Suppressor macrophage treated with lipopolysaccharide for 4 hours (primary cell): ENCODE measurements at regions not wholly inside any gene's neighbourhood (a gene's known extent, or its start where the extent isn't known, plus 50 kb on each side); places are given as distances from the start of the nearest gene placed in this dataset.
"Not testable (repeated sequence)": the region's sequence is repeated elsewhere in the genome, so short reads cannot be mapped to it uniquely, and the experiment has no call there.

Experiments used
- DNase-seq: peaks from one replicate; pipeline ENCODE4 v3.0.0-alpha.2; 2020

DNA sequence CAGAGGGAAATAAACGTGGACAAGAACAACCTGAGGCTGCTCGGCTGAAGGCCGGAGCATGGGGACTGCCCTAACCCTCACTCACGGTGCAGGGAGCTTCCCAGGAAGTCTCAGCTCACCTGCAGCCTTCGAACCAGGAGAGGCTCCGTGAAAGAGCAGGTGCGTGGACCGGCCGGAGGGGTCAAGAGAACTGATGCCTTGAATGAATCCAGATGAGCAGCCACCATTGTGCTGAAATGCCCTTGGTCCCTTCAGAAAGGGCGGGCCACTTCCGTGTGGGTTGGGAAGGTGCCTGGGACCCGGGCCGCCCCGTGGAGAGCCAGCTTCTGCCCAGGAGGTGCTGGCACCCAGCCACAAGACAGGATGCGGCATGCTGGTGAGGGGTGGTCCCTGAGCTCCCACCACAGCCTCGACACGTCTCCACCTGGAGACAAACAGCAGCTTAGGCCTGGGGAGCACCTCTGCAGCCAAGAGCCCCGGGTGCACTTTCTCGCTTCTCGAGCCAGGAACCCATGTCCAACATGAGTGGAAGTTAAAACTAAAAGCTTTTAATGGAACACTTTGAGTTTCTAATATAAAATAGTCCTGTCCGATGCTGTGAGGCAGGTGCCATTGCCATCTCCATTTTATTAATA, 83.5 kb downstream of the TTLL2 start:
- no peak for DNase-seq

DNA sequence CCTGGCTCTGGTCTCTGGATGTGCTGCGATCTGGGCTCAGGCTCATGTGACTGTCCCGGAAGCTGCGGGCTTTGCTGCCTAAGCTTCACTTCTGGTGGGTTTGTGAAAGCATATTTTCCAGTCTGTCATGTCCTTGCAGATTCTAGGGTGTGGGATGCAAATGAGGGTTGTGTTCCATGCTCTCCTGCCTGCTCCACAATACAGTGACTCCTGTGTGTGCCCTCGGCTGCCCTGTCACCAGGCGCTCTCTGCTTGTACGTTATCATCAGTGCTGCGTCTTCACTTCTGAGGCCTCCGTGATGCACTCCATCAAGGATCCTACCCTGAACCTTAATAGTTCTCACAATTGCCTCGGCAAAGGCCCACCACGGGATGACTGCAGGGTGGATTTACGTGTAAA, 84.2 kb downstream of the TTLL2 start:
- no peak for DNase-seq

DNA sequence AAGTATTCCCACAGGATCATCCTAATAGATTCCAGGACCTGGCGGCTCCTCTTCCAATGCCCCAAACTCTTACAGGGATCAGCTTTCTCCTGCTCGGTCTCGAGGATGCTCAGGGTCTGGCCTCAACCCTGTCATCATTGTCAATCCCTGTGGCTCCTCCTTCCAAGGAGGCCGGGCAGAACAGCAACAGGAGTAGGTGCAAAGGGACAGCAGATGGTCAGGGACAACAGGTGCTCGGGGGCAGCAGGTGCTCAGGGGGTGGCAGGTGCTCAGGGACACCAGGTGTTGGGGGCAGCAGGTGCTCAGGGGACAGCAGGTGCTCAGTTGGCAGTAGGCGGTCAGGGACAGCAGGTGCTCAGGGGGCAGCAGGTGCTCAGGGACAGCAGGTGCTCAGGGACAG, 84.8 kb downstream of the TTLL2 start:
- no peak for DNase-seq

DNA sequence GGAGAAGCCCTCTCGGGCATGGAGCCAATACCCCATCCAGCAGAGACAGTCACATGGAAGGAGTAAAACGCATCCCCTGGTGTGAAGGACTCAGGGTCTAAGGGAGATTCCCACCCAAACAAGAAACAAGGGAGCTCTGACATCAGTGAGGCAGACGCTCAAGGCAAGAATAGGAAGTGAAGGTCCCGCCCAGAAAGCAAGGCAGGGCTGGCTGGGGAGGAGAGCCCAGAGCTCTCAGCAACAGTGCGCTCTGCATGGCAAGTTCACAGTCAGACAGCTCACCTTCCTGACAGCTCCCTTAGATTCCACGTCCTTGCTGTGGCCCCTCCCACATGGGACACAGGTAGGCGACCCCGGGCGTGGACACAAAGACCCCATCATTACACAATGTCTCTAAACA, 85.6 kb downstream of the TTLL2 start:
- no peak for DNase-seq

DNA sequence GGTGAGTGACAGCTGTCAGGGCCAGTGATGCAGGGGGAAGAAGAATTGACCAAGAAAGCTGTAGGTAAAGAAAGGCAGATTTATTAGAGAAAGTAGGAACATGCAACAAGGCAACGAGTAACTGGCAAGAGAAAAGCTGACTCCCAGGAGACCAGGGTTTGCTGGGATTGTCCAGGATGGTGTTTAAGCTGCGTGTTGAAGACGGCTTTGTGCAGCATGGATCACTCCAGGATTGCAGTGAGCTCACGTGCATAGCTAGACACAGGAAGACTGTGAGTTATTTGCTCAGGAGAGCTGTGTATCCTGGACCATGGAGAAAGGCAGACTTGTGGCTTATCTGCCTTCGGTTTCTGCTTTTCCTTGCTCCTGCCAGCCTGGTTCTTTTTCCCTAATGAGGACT, 87.6 kb downstream of the TTLL2 start:
- no peak for DNase-seq

DNA sequence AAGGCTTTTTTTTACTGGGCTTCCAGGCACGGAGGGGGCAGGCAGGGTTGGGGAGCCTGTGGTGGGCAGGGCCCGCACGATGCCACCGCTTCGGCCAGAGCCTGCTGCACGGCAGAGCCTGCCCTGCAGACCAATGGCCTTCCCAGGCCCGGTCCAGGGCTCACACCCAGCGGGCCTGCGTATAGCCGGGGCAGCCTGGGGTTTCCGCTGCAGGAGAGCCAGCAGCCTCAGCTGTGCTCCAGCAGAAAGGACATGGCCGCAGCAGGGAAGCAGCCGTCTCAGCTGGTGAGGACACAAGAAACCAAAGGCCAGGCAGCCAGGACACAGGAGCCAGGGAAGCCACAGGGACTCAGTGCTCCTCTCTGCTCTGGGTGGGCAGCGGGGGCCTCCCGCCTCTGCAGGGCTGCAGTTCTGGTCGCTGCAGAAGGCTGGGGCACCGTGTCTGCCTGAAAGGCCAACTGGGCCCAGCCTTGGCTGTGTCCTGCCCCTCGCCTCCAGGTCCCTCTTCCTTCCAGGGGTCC, 90.6 kb downstream of the TTLL2 start:
- DNase-seq: no peak

DNA sequence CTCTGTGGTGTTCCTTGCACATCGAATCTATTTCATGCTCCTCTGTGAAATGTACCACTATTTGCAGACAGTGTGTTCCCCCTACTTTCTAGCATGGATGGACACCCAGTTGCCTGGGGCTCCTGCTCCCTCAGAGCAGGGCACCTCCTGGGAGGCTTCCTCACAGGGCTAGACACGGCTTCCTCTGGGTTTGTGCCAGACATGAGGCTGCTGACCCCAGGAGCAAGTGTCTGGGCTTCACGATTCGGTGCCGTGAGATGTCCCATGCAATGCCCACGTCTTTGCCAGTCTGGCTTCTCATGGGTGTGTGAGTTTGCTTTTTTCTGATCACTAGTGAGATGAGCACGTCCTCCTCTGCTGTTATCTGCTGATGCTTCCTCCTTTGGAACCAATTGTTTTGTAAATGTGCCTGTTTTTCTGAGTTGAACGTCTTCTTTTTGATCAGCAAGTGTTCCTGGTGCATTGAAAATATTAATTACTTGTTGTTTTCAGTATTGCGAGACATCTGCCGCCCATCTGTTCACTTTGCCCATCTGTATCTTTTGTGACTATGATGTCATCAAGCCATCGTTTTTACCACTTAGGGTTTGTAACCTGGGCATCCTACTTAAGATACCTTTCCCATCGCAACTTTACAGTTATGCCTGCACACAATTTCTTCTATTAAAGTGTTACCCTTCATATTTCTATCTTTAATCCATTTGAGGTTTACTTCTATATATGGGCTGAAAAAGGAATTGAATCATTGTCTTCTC, 92.0 kb downstream of the TTLL2 start:
- DNase-seq: no peak

DNA sequence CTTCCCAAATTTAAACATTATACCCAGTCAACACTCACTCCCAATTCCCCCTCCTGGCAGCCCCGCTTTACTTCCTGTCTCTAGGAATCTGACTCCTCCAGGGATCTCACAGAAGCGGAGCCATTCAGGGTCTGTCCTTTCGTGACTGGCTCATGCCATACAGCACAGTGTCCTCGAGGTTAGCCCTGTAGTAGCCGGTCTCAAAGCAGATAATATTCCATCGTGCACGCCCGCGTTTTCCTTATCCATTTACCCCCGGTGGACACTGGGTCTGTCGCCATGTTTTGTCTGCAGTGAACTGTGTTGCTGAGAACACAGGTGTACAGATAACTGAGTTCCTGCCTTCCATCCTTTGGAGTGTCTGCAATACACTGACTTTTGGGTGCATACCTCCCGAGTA, 95.3 kb downstream of the TTLL2 start:
- DNase-seq: no peak

DNA sequence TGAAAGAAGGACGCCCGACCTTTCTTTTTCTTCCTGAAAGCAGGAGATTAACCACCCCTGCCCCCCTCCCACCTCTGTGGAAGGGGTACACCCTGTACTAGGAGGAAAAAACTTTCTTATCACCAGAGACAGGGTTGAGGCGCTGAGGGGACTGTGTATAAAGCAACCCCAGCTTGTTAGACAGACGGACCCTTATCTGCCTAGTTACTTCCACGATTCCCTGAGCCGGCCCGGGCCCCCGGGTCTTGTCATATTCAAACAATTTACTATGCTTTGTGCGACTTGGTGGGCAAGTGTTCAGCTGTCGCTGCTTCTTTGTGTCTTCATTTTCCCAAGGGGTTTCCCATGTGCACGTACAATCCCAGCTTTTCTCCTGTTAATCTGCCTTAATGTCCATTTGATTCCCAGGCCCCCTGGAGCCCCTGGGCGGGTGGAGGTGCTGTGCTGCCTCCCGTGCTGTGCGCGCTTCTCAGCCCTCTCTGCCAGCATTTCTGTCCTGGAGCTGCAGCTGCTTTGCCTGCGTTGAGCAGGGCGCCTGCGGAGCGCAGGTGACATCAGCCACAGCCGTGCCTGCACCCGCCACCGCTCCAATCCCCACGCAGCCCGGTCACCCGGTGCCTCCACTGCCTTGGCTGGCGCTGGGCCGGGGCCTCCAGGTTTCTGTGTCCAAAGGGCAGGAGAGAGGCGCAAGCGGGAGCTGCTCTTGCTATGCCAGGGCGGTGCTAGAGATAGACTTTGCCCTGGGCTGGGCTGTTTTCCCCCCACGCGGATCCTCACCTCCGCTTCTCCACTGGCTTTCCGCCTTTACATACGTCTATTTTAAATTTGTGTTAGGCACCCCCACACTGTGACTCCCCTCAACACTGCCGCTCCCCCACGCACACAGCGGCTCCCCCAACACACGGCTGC, 96.2 kb downstream of the TTLL2 start:
- DNase-seq: no peak

DNA sequence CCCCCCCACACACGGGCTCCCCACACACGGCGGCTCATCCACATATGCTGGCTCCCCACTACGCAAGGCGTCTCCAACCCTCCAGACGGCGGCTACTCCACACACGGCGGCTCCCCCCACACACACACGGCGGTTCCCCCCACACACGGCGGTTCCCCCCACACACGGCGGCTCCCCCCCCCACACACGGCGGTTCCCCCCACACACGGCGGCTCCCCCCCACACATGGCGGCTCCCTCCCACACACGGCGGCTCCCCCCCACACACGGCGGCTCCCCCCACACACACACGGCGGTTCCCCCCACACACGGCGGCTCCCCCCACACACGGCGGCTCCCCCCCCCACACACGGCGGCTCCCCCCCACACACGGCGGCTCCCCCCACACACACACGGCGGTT, 97.1 kb downstream of the TTLL2 start:
- not testable (repeated sequence) for DNase-seq

DNA sequence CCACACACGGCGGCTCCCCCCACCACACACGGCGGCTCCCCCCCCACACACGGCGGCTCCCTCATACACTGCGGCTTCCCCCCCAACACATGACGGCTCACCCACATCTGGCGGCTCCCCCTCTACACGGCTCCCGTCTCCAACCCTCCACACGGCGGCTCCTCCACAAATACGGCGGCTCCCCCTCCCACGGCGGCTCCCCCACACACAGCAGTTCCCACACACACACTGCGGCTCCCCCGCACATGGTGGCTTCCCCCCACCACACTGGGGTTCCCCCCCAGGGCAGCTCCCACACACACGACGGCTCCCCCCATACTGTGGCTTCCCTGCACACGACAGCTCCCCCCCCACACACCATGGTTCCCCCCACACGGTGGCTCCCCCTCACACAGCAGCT, 98.0 kb downstream of the TTLL2 start:
- DNase-seq: no peak

DNA sequence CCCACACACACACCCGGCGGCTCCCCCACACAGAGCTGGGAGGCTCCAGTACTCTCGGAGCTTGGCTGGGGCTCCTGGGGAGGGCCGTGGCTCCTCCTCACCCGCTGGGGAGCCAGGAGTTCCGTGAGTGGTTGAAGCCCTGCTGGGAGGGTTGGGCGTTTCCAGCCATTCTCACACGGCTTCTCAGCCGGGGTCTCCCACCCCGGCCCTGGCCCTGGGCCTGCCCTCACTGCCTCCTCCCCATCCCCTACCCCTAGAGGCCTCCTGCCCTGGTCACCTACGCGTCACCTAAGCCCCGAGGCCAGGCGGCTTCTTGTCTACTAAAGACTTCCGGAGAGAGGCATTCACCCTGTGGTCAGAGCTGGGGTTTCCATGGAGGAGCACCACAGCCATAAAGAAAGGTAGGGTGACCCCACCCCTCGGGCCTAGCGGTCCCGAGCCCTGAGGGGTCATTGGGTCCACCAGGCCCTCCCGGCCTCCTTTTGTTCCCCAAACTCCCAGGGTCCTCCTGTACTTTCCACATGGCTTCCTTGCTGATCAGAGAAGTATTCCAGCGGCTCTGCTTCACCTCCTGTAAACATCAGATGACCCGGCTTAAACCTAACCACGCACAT, 99.3 kb downstream of the TTLL2 start:
- DNase-seq: no peak

DNA sequence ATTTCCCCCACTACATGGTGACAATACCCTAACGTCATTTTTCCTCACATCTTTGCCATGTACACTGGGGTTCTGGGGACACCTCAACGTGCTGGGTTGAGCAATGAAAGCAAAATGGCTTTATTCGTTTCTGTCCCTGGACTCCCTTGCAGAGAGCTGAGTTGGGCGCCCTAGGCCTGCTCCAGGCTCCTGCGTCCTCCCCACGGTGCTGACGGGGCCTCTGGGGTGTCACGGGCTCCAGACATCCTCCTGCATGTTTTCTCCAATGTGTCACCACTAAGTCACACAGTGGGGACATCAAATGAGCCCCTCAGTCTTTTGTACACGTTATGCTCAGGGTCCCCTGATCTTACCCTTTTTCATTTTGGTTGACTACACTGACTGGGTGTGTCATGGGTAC, 99.8 kb downstream of the TTLL2 start:
- no peak for DNase-seq

DNA sequence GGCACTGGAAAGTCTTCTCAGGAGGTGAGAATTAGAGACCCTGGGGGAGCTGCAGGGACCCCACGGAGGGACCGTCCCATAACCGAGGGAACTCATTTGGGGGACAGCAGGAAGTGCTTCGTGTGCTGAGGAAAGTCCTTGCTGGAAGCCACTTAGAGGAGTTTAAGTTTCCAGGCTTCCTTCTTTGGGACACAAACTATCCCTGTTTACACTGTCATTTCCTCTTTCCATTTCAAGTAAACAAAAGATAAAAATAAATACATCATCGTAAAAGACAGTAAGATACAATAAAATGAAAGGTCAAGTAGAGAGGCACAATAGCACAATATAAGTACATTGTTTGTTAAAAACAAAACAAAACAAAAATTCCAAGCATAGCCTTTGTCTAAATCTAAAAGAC, 101.2 kb downstream of the TTLL2 start:
- no peak for DNase-seq

DNA sequence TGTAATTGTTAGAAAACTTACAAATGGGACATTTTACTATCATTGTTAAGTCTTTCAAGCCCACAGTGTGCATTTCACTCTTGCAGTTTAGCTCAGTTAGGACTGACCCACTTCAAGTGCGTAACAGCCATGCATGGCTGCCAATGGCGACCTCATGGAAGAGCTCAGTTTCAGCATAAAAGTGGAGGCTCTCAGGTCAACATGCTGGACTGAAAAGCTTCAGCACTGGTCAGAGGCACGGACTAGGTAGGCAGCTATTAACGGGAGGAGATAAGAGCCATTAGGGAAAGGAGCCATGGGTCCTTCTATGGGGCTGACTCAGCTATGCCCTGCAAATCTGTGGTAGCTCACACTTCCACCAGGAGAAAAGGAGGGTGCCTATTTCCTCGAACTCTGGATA, 101.8 kb downstream of the TTLL2 start:
- DNase-seq: no peak

DNA sequence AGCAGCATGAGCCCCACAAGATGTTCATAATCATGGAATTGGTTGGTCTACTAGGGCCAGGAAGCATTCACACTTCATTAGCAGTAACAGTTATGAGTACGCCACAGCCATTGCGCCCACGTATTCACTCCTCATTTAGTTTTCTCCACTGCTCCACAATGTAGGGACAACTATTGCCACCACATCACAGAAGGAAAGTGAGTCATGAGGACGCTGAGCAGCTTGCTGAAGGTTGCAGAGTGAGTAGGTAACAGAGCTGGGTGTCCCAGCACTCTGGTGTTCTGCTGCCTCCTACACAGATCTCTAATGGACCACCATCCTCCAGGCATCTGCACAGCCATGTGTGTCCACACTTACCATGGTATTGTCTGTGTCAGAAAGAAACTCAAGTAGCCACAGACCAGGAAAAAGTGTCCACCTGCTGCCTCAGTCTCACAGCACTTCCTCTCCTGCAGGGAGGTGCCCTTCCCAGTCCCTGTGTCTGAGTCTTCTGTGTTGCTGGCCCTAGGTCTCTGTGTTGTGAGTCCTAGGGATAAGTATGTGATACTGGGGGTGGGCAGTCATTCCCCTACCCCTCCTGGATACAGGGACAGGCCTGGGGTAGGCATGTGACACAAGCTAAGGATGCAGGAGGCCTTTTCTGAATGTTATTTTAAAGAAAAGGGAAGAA, 103.9 kb downstream of the TTLL2 start:
- DNase-seq: no peak

DNA sequence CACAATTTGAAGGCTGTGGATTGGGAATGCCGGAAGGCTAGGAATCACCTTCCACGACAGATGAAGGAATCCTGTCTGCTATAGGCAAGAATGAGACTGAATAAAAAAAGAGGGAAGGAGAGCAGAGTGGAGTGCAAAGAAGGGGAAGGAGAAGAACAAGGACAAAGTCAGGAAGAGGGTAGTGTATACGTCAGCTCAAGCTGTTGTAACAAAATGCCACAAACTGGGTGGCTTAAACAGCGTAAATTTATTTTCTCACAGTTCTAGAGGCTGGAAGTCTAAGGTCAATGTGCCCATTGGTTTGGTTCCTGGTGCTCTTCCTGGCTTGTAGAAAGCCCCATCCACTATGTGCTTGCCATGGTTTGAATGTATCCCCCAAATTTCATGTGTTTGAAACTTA, 104.5 kb downstream of the TTLL2 start:
- no peak for DNase-seq

DNA sequence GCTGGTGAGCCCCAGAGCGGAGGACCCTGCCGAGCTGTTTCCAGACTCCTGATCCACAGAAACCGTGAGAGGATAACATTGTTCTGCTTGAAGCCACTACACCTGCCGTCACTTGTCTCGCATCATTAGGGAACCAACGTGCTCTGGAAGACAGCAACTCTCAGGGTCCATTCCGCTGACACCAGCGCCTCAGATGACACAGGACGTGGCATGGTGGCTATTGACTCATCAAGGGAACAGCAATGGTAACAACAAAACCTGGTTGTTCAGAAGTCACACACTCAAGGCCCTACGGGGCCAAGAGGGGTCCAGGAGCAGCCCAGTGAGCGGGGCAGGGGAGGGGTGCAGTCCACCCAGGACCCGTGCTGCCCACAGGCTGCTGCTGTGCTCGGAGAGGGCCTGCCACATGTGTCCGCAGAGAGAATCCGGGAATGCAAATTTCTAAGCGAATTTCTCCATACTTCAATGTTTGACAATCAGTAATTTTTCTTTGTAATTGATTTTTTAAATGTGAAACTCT, 110.4 kb downstream of the TTLL2 start:
- DNase-seq: no peak

DNA sequence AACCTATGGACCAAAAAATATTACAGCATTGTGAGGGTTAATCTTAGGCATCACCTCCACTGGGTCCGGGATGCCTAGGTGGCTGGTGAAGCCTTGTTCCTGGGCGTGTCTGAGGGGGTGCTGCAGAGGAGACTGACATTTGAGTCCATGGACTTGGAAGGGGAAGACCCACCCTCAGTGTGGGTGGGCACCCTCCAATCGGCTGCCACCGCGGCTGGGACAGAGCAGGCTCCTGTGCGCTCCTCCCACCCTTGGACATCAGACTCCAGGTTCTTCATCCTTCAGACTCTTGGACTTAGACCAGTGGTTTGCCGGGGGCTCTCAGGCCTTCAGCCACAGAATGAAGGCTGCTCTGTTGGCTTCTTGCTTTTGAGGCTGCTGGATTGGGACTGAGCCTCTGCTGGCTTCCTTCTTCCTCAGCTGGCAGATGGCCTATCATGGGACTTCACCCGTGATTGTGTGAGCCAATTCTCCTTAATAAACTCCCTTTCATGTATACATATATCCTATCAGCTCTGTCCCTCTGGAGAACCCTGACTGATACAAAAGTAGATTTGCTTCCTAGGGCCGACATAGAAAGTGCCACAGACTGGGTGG, 113.1 kb downstream of the TTLL2 start:
- DNase-seq: no peak

DNA sequence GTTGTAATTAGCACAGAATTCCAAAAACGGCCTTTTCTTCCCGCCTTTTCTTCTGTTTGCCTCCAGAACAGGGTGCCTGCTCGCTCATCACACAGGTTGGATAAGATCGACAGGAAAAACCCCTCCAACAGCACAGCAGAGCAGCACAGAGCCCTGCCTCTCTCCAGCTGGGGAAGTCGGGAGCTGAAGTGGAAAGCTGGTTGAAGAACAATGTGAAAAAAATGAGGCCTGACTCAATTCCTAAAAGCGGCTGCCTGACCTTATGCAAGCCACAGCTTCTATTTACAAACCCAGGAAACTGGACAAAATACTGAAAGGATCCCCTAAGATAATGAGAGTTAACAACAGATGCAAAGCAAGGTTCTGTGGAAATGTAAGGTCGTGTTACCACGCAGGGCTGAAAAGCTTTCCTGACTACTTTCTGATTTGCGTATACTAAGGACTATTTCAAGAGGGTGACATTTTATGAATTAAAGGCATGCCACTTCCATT, 116.9 kb downstream of the TTLL2 start:
- DNase-seq: no peak

DNA sequence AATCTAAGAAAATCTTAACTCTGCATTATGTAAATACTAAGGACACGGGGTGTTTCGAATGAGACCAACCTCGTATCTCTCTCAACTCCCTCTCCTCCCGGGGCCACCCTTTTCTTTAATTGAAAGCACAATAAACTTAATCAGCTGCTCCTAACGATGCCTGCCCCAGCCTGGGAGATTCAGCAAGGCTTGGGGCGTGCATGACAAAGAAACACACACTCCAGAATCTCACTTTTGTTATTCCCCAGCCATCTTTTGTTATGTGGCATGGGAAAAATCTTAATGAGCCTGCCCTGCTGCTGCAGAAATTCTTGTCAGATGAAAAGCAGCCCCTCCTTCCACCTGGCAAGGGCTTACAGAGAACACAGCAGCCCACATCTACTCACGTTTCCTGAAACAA, 117.4 kb downstream of the TTLL2 start:
- no peak for DNase-seq
